ENCODE measurements at regions not wholly inside any gene's neighbourhood (a gene's known extent, or its start where the extent isn't known, plus 50 kb on each side); places are given as distances from the start of the nearest gene placed in this dataset.
A peak's percentile ranks its signal among the peaks of the same experiment; 100 is the strongest.

GRCh38 chr9:108441251-108441650, 414.5 kb downstream of the ACTL7B start:
- DNase-seq = no peak

- DNase-seq = peak; percentile 66
Observed at GRCh38 chr9:108439947-108440346, 415.8 kb downstream of the ACTL7B start.

- no peak for DNase-seq
Observed at GRCh38 chr9:108437656-108438055, 418.1 kb downstream of the ACTL7B start.

- no peak for DNase-seq
Observed at GRCh38 chr9:108436448-108436847, 419.3 kb downstream of the ACTL7B start.

GRCh38 chr9:108434502-108434901, 421.3 kb downstream of the ACTL7B start:
- DNase-seq = no peak

- DNase-seq = no peak
Observed at GRCh38 chr9:108434036-108434435, 421.8 kb downstream of the ACTL7B start.

GRCh38 chr9:108430655-108431054, 425.1 kb downstream of the ACTL7B start:
- DNase-seq = no peak

GRCh38 chr9:108427751-108428150, 428.0 kb downstream of the ACTL7B start:
- DNase-seq = no peak

- peak; percentile 47 for DNase-seq
Observed at GRCh38 chr9:108426421-108426940, 429.3 kb downstream of the ACTL7B start.

GRCh38 chr9:108423433-108423832, 432.4 kb downstream of the ACTL7B start:
- no peak for DNase-seq

- no peak for DNase-seq
Observed at GRCh38 chr9:108419379-108419778, 436.4 kb downstream of the ACTL7B start.

GRCh38 chr9:108417726-108418125, 438.1 kb downstream of the ACTL7B start:
- DNase-seq = no peak

- DNase-seq = no peak
Observed at GRCh38 chr9:108417312-108417711, 438.5 kb downstream of the ACTL7B start.

- peak; percentile 9 for DNase-seq
Observed at GRCh38 chr9:108416324-108416723, 439.5 kb downstream of the ACTL7B start.

GRCh38 chr9:108413809-108414208, 442.0 kb downstream of the ACTL7B start:
- DNase-seq = no peak

- DNase-seq = peak; percentile 3
Observed at GRCh38 chr9:108412755-108413154, 443.0 kb downstream of the ACTL7B start.

GRCh38 chr9:108411632-108412031, 444.2 kb downstream of the ACTL7B start:
- DNase-seq = no peak

- DNase-seq = no peak
Observed at GRCh38 chr9:108410161-108410560, 445.6 kb downstream of the ACTL7B start.

- no peak for DNase-seq
Observed at GRCh38 chr9:108400297-108400696, 455.5 kb downstream of the ACTL7B start.

GRCh38 chr9:108399851-108400250, 455.9 kb downstream of the ACTL7B start:
- DNase-seq = no peak

- no peak for DNase-seq
Observed at GRCh38 chr9:108397286-108397685, 458.5 kb downstream of the ACTL7B start.

GRCh38 chr9:108396611-108397010, 459.2 kb downstream of the ACTL7B start:
- DNase-seq = no peak

GRCh38 chr9:108396193-108396592, 459.6 kb downstream of the ACTL7B start:
- DNase-seq = no peak

- DNase-seq = no peak
Observed at GRCh38 chr9:108395421-108395820, 460.4 kb downstream of the ACTL7B start.

GRCh38 chr9:108394726-108395125, 461.1 kb downstream of the ACTL7B start:
- DNase-seq = no peak
